GM21576 (cell line): ENCODE measurements at regions not wholly inside any gene's neighbourhood (a gene's known extent, or its start where the extent isn't known, plus 50 kb on each side); places are given as distances from the start of the nearest gene placed in this dataset.

Source experiments
- ATAC-seq: cut with Tn5 transposase; IDR thresholded peaks from one replicate; pipeline ENCODE4 v1.9.1; 2021; ENCODE audit warnings: mild to moderate bottlenecking, moderate library complexity; ENCODE audit not compliant: unreplicated experiment

DNA sequence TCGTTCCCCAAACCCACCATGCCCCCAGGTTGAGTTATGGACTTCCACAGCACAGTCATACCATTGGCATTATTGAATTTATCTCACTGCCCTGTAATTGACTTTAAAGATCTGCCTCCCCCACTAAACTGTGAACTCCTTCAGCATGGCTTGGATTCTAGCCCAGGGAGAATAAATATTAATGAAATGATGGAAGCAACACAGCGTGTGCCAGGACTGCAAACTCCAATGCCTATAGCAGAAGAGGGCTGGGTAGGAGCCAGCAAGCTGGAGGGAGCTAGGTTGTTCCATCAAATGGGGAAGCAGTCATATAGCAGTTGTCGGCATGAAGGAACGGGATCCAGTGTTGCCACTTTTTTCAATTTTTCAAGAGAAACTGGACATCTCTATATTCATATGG, 69.0 kb upstream of the MSX2 start:
- ATAC-seq: no peak

DNA sequence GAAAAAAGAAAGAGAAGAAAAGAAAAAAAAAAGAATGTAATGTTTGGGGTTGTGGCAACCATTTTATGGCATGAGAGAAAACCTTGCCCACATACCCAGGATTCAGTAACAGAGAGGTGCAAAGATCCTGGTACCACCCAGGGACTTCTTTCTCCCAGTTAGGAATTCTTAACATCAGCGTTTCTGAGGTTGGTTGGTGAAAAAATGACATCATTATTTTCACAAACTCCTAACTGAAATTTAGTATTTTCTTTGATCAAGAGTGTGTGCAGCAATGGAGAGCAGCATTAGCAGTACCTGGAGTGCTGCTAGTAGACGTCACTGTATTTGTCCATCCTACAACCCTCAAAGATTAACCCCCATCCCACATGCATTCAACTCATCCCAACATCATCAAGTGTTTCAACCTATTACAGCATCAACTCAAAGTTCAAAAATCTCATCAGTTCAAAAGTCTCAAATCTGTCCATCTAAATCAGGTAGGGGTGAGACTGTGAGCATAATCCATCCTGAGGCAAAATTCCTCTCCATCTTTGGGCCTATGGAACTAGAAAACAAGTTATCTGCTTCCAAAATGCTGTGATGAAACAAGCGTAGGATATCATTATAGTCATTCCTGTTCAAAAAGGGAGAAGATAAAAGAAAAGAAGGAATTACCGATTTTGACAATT, 60.1 kb upstream of the MSX2 start:
- ATAC-seq: no peak

DNA sequence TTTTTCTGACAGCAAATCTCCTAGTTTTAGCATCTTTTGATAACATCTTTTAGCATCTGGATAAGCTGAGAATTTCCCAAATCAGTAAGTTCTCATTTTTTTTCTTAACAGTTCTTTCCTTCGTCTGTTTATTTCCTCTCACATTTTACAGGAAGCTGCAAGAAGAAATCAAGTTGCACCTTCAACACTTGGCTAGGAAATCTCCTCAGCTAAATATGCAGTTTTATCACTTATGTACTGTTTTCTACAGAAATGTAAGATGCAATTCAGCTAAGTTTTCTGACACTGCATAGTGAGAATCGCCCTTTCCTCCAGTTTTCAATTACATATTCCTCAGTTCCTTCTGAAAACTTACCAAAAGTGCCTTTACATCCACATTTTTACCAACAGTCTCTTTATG, 59.0 kb upstream of the MSX2 start:
- ATAC-seq: no peak

DNA sequence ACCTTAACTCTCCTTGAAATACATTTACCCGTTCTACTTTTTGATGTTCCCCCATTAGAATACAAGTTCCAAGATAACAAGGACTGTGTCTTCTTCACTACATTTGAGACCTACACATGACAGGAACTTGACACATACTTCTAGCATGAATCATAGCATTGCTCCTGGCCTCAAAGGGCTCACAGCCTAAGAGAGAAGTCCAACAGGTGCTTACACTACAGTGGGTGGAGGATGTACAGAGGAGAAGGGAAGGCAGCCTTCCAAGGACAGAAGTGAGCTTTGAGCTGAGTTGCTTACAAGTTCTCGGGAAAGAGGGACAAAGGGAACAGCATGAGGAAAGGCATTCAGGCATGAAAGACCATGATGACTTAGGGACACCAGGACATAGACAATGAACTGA, 56.9 kb upstream of the MSX2 start:
- ATAC-seq: no peak

DNA sequence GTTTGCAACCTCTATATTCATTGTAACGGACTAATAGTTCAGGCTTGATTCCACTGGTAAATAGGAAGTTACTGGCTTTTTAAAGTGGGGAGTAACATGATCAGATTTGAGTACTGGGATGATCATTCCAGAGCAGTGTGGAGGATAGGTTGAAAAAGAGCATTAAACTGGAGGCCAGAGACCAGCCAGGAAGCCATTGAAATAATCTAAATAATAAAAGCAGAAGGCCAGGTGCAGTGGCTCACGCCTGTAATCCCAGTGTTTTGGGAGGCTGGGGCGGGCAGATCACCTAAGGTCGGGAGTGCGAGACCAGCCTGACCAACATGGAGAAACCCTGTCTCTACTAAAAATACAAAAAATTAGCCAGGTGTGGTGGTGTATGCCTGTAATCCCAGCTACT, 56.0 kb upstream of the MSX2 start:
- no peak for ATAC-seq
